Calu3 (cell line): ENCODE measurements at regions not wholly inside any gene's neighbourhood (a gene's known extent, or its start where the extent isn't known, plus 50 kb on each side); places are given as distances from the start of the nearest gene placed in this dataset.

Experiments
- BruUV-seq: library from RNA; stranded (reverse); fragments of 400-500 nt; replicated peaks from 2 replicates; lab custom pipeline; 2021; lab: Mats Ljungman, UMichigan
- CTCF ChIA-PET: fragments of 300-600 bp; sonication (Branson Sonifier 250); formaldehyde crosslinking; loops from one replicate; lab custom pipeline; 2022; ENCODE audit warnings: antibody characterized with exemption; lab: Charles Lee
- DNase-seq: peaks from one replicate; pipeline ENCODE4 v3.0.0; 2022
- H3K27ac Mint-ChIP-seq: one replicate; pipeline ENCODE4 v1.8.0; 2022; ENCODE audit warnings: mixed read lengths; ENCODE audit not compliant: unreplicated experiment
- H3K27me3 Mint-ChIP-seq: one replicate; pipeline ENCODE4 v1.8.0; 2022; ENCODE audit warnings: mixed read lengths; ENCODE audit not compliant: unreplicated experiment
- H3K36me3 Mint-ChIP-seq: one replicate; pipeline ENCODE4 v1.8.0; 2022; ENCODE audit warnings: mild to moderate bottlenecking, moderate library complexity, mixed read lengths; ENCODE audit not compliant: insufficient read depth, unreplicated experiment
- H3K4me1 Mint-ChIP-seq: one replicate; pipeline ENCODE4 v1.8.0; 2022; ENCODE audit warnings: mild to moderate bottlenecking, low read depth, mixed read lengths; ENCODE audit not compliant: unreplicated experiment
- H3K4me3 Mint-ChIP-seq: one replicate; pipeline ENCODE4 v1.8.0; 2022; ENCODE audit warnings: mild to moderate bottlenecking, low read depth, moderate library complexity, mixed read lengths; ENCODE audit not compliant: unreplicated experiment
- H3K9me3 Mint-ChIP-seq: one replicate; pipeline ENCODE4 v1.8.0; 2022; ENCODE audit warnings: low read depth, mixed read lengths; ENCODE audit not compliant: unreplicated experiment
- intact Hi-C: fragments of 100-400 bp; cut with micrococcal nuclease; formaldehyde crosslinking; loops from one replicate; pipeline ENCODE4 v1.10.0; 2022; ENCODE audit not compliant: unreplicated experiment
- TF ChIP-seq, protein P1 (sequence below): fragments of 200-600 bp; IDR thresholded peaks from one replicate; pipeline ENCODE4 v1.8.0; 2022; ENCODE audit warnings: antibody characterized with exemption; ENCODE audit not compliant: unreplicated experiment

DNA sequence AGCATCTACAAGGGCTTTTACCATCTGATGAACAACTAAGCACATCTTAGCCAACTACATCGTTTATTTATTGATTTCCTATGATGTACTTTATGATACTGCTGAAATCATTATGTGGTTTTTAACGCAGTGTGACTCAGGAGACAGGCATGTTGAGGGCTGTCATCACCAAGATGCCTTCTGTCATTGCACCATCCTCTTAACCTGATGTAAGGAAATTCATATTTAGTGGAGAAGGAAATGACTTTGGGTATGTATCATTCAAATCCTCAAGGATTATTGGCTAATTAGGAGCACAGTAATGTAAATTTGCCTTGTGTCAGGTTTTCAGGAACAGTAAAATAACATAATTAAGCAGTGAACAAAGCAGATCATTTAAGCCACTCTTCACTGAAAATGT lies 138.5 kb upstream of the MGMT start:
- H3K4me3 Mint-ChIP-seq = no peak overlapping the region
- CTCF ChIA-PET = no interaction called here
- no peaks in the 10 kb centered on the region for H3K36me3 Mint-ChIP-seq
- DNase-seq = no peak
- H3K27me3 Mint-ChIP-seq = no peaks in the 10 kb centered on the region
- no TSS peak for BruUV-seq
- H3K27ac Mint-ChIP-seq = no peak overlapping the region
- TF ChIP-seq, protein P1, sequence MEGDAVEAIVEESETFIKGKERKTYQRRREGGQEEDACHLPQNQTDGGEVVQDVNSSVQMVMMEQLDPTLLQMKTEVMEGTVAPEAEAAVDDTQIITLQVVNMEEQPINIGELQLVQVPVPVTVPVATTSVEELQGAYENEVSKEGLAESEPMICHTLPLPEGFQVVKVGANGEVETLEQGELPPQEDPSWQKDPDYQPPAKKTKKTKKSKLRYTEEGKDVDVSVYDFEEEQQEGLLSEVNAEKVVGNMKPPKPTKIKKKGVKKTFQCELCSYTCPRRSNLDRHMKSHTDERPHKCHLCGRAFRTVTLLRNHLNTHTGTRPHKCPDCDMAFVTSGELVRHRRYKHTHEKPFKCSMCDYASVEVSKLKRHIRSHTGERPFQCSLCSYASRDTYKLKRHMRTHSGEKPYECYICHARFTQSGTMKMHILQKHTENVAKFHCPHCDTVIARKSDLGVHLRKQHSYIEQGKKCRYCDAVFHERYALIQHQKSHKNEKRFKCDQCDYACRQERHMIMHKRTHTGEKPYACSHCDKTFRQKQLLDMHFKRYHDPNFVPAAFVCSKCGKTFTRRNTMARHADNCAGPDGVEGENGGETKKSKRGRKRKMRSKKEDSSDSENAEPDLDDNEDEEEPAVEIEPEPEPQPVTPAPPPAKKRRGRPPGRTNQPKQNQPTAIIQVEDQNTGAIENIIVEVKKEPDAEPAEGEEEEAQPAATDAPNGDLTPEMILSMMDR = no peak
- peaks cover 11% of the 10 kb centered on the region for H3K9me3 Mint-ChIP-seq
- no peaks in the 10 kb centered on the region for H3K4me1 Mint-ChIP-seq
- intact Hi-C loops = no loop called here

GRCh38 chr10:129329385-129330055 lies 137.5 kb upstream of the MGMT start:
- no TSS peak for BruUV-seq

GRCh38 chr10:129330211-129330610 lies 136.8 kb upstream of the MGMT start:
- Mint-ChIP-seq H3K27ac (no peak overlapping the region), H3K27me3 (no peaks in the 10 kb centered on the region), H3K9me3 (peaks cover 16% of the 10 kb centered on the region), H3K4me1 (no peaks in the 10 kb centered on the region), H3K36me3 (no peaks in the 10 kb centered on the region), H3K4me3 (no peak overlapping the region)
- no peak for DNase-seq
- TF ChIP-seq, protein P1 = no peak
- BruUV-seq = no TSS peak
- intact Hi-C loops = no loop called here
- CTCF ChIA-PET = no interaction called here

More at GRCh38 chr10:129329385-129330055, 137.5 kb upstream of the MGMT start:
- Mint-ChIP-seq H3K9me3 (peaks cover 16% of the 10 kb centered on the region), H3K4me3 (no peak overlapping the region), H3K36me3 (no peaks in the 10 kb centered on the region), H3K27me3 (no peaks in the 10 kb centered on the region), H3K27ac (no peak overlapping the region), H3K4me1 (no peaks in the 10 kb centered on the region)
- intact Hi-C loops = no loop called here
- CTCF ChIA-PET = no interaction called here
- TF ChIP-seq, protein P1 = no peak
- DNase-seq = no peak

- Mint-ChIP-seq H3K36me3 (no peaks in the 10 kb centered on the region), H3K27me3 (no peaks in the 10 kb centered on the region), H3K4me3 (no peak overlapping the region), H3K4me1 (no peaks in the 10 kb centered on the region), H3K9me3 (peaks cover 16% of the 10 kb centered on the region), H3K27ac (no peak overlapping the region)
- CTCF ChIA-PET = no interaction called here
- no peak for DNase-seq
- intact Hi-C loops = no loop called here
- no TSS peak for BruUV-seq
- TF ChIP-seq, protein P1 = no peak
Measured at GRCh38 chr10:129331207-129331838, 135.7 kb upstream of the MGMT start.
